GM18505 (cell line): ENCODE measurements at regions not wholly inside any gene's neighbourhood (a gene's known extent, or its start where the extent isn't known, plus 50 kb on each side); places are given as distances from the start of the nearest gene placed in this dataset.

Experiments
- ATAC-seq: cut with Tn5 transposase; IDR thresholded peaks from one replicate; pipeline ENCODE4 v1.9.1; 2021; ENCODE audit not compliant: unreplicated experiment
- POLR2A ChIP-seq: IDR thresholded peaks from 4 replicates; pipeline ENCODE4 v1.6.1; 2011; ENCODE audit warnings: borderline replicate concordance; ENCODE audit not compliant: insufficient read depth, insufficient read length; ENCODE audit errors: extremely low read depth

- ATAC-seq: no peak
- TF ChIP-seq POLR2A: no peak
These were observed 226.0 kb upstream of the ITGA4 start for GRCh38 chr2:181231151-181231550.

- no peak for TF ChIP-seq POLR2A
- ATAC-seq: no peak
These were observed 225.1 kb upstream of the ITGA4 start for GRCh38 chr2:181231886-181232621.

GRCh38 chr2:181234487-181234891 lies 222.7 kb upstream of the ITGA4 start:
- TF ChIP-seq POLR2A: no peak
- no peak for ATAC-seq

GRCh38 chr2:181235011-181235410 lies 222.2 kb upstream of the ITGA4 start:
- TF ChIP-seq POLR2A: no peak
- ATAC-seq: no peak

GRCh38 chr2:181235683-181236459 lies 221.3 kb upstream of the ITGA4 start:
- TF ChIP-seq POLR2A: no peak
- ATAC-seq: peak; percentile 96

- no peak for TF ChIP-seq POLR2A
- ATAC-seq: no peak
These were observed 217.9 kb upstream of the ITGA4 start for GRCh38 chr2:181239201-181239799.

- TF ChIP-seq POLR2A: no peak
- ATAC-seq: no peak
These were observed 216.3 kb upstream of the ITGA4 start for GRCh38 chr2:181240844-181241243.

GRCh38 chr2:181241366-181241765 lies 215.8 kb upstream of the ITGA4 start:
- no peak for ATAC-seq
- no peak for TF ChIP-seq POLR2A

GRCh38 chr2:181241797-181242196 lies 215.4 kb upstream of the ITGA4 start:
- peak; percentile 92 for ATAC-seq
- no peak for TF ChIP-seq POLR2A

GRCh38 chr2:181242262-181242661 lies 214.9 kb upstream of the ITGA4 start:
- TF ChIP-seq POLR2A: no peak
- no peak for ATAC-seq

- no peak for TF ChIP-seq POLR2A
- ATAC-seq: no peak
These were observed 213.9 kb upstream of the ITGA4 start for GRCh38 chr2:181243319-181243718.

- no peak for TF ChIP-seq POLR2A
- no peak for ATAC-seq
These were observed 206.5 kb upstream of the ITGA4 start for GRCh38 chr2:181250691-181251090.

- ATAC-seq: peak; percentile 64
- TF ChIP-seq POLR2A: no peak
These were observed 204.7 kb upstream of the ITGA4 start for GRCh38 chr2:181252262-181253148.
